ENCODE measurements at regions not wholly inside any gene's neighbourhood (a gene's known extent, or its start where the extent isn't known, plus 50 kb on each side); places are given as distances from the start of the nearest gene placed in this dataset.
"Not testable (repeated sequence)": the region's sequence is repeated elsewhere in the genome, so short reads cannot be mapped to it uniquely, and the experiment has no call there.

- ChIA-PET CTCF (no interaction called here), POLR2A (no interaction called here)
- no peak for DNase-seq (ENCODE audit: extremely low spot score)
- no peak for TF ChIP-seq ARNT (IDR thresholded peaks at IDR 0.05)
- TF ChIP-seq PKNOX1 (IDR thresholded peaks at IDR 0.05), result no peak
- TF ChIP-seq ZNF384 (IDR thresholded peaks at IDR 0.05), result no peak
- TF ChIP-seq LEF1 (IDR thresholded peaks at IDR 0.05; ENCODE audit: borderline replicate concordance), result no peak
- TF ChIP-seq CTBP1 (IDR thresholded peaks at IDR 0.05; ENCODE audit: borderline replicate concordance), result no peak
- TF ChIP-seq L3MBTL2 (conservative IDR thresholded peaks at IDR 0.05), result no peak
- TF ChIP-seq BHLHE40 (IDR thresholded peaks at IDR 0.05; ENCODE audit: borderline replicate concordance), result no peak
- no peak for TF ChIP-seq FOXA1 (IDR thresholded peaks at IDR 0.05)
- no peak for TF ChIP-seq TARDBP (IDR thresholded peaks at IDR 0.05)
- no peak for TF ChIP-seq FOXM1 (IDR thresholded peaks at IDR 0.05; ENCODE audit: borderline replicate concordance)
- no peak for TF ChIP-seq SP1 (IDR thresholded peaks at IDR 0.05)
- TF ChIP-seq HDGF (IDR thresholded peaks at IDR 0.05; ENCODE audit: borderline replicate concordance), result no peak
- TF ChIP-seq NFRKB (IDR thresholded peaks at IDR 0.05), result no peak
- TF ChIP-seq FOXK2 (IDR thresholded peaks at IDR 0.05), result no peak
Observed at GRCh38 chr10:31207636-31208035, 111.4 kb upstream of the ZEB1 start.

DNA sequence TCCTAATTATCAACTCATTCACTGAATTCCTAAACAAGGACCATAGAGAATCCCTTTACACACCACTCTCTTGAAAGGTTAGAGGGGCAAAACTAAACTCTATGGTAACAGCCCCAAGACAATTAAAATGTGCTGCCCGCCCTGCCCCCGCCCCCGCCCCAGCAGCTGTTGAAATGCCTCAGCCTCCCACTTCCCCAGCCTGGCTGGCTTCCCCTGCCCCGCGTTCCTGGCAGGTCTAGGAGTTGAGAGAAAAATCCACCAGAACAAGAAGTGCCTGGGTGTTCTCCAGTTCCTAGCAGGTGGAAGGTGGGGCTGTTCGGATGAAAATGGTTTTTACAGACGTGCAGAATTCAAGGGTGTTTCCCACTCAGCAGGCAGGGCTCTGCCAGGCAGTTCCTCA, 109.5 kb upstream of the ZEB1 start:
- POLR2A ChIA-PET, result no interaction called here

GRCh38 chr10:31210190-31210589, 108.8 kb upstream of the ZEB1 start:
- no peak for DNase-seq (ENCODE audit: extremely low spot score)
- ChIA-PET POLR2A (no interaction called here), CTCF (no interaction called here)
- TF ChIP-seq FOXK2 (IDR thresholded peaks at IDR 0.05) (no peak), ARNT (IDR thresholded peaks at IDR 0.05) (no peak), SP1 (IDR thresholded peaks at IDR 0.05) (no peak), LEF1 (IDR thresholded peaks at IDR 0.05; ENCODE audit: borderline replicate concordance) (no peak), FOXM1 (IDR thresholded peaks at IDR 0.05; ENCODE audit: borderline replicate concordance) (no peak), NFRKB (IDR thresholded peaks at IDR 0.05) (no peak), L3MBTL2 (conservative IDR thresholded peaks at IDR 0.05) (no peak), ZNF384 (IDR thresholded peaks at IDR 0.05) (no peak), BHLHE40 (IDR thresholded peaks at IDR 0.05; ENCODE audit: borderline replicate concordance) (no peak), TARDBP (IDR thresholded peaks at IDR 0.05) (no peak), ELF4 (IDR thresholded peaks at IDR 0.05) (no peak), HDGF (IDR thresholded peaks at IDR 0.05; ENCODE audit: borderline replicate concordance) (no peak), CTBP1 (IDR thresholded peaks at IDR 0.05; ENCODE audit: borderline replicate concordance) (no peak), PKNOX1 (IDR thresholded peaks at IDR 0.05) (no peak), SUZ12 (IDR thresholded peaks at IDR 0.05) (no peak)

More for the DNA sequence above, 109.5 kb upstream of the ZEB1 start:
- CTCF ChIA-PET, result no interaction called here
- TF ChIP-seq L3MBTL2 (conservative IDR thresholded peaks at IDR 0.05), result no peak
- no peak for TF ChIP-seq ZNF384 (IDR thresholded peaks at IDR 0.05)
- no peak for DNase-seq (ENCODE audit: extremely low spot score)

- TF ChIP-seq HDGF (IDR thresholded peaks at IDR 0.05; ENCODE audit: borderline replicate concordance), result no peak
- CTCF ChIA-PET, result no interaction called here
- DNase-seq (ENCODE audit: extremely low spot score), result no peak
- POLR2A ChIA-PET, result no interaction called here
Observed at GRCh38 chr10:31213959-31214358, 105.1 kb upstream of the ZEB1 start.

DNA sequence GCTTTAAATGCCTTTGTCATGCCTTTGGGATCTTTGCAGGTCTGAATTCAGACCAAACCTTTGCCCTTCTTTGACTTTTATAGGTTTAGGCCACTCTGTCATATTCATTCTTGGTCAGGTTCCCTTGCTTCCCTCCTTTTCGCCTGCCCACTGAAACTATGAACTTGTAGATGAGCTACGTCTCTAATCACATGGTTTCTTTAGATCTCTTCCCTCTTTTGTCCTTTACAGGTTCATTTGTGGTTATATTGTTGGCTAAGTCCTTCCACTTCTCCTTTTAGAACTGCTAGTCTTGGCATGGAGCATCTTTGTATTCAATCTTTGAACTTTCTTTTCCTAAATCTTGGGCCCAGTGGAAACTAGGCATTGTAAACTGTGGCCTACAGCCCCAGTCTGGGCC, 104.0 kb upstream of the ZEB1 start:
- ChIA-PET POLR2A (no interaction called here), CTCF (no interaction called here)
- TF ChIP-seq FOXA1 (IDR thresholded peaks at IDR 0.05), result no peak
- TF ChIP-seq FOXK2 (IDR thresholded peaks at IDR 0.05), result no peak
- no peak for TF ChIP-seq LEF1 (IDR thresholded peaks at IDR 0.05; ENCODE audit: borderline replicate concordance)
- no peak for TF ChIP-seq PKNOX1 (IDR thresholded peaks at IDR 0.05)
- no peak for TF ChIP-seq HDGF (IDR thresholded peaks at IDR 0.05; ENCODE audit: borderline replicate concordance)
- TF ChIP-seq SP1 (IDR thresholded peaks at IDR 0.05), result no peak
- TF ChIP-seq CTBP1 (IDR thresholded peaks at IDR 0.05; ENCODE audit: borderline replicate concordance), result no peak
- TF ChIP-seq L3MBTL2 (conservative IDR thresholded peaks at IDR 0.05), result no peak
- TF ChIP-seq ZNF384 (IDR thresholded peaks at IDR 0.05), result no peak
- no peak for TF ChIP-seq FOXM1 (IDR thresholded peaks at IDR 0.05; ENCODE audit: borderline replicate concordance)
- no peak for TF ChIP-seq BHLHE40 (IDR thresholded peaks at IDR 0.05; ENCODE audit: borderline replicate concordance)
- no peak for TF ChIP-seq ELF4 (IDR thresholded peaks at IDR 0.05)
- no peak for TF ChIP-seq NFRKB (IDR thresholded peaks at IDR 0.05)
- no peak for TF ChIP-seq SUZ12 (IDR thresholded peaks at IDR 0.05)
- TF ChIP-seq ARNT (IDR thresholded peaks at IDR 0.05), result no peak
- TF ChIP-seq TARDBP (IDR thresholded peaks at IDR 0.05), result no peak
- no peak for DNase-seq (ENCODE audit: extremely low spot score)

DNA sequence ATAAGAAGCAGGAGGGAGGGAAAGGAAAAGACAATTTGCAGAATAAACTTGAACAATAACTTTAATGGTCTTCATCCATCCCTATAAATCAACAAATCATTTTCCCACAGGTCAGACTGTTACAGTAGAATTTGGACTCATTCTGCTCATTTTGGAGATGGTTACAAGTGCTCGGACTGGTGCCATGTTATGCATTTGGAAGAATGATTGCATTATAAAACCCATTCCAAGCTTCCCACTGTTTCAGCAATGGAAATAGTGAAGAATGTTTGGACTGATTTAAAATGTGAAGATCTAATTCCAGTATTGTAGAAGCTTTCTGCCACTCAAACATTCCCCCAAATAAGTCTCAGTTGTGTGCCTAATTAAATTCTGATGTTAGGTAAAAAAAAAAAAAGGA, 99.7 kb upstream of the ZEB1 start:
- POLR2A ChIA-PET, result no interaction called here
- CTCF ChIA-PET, result no interaction called here
- no peak for DNase-seq (ENCODE audit: extremely low spot score)
- TF ChIP-seq L3MBTL2 (conservative IDR thresholded peaks at IDR 0.05), result no peak
- no peak for TF ChIP-seq HDGF (IDR thresholded peaks at IDR 0.05; ENCODE audit: borderline replicate concordance)
- TF ChIP-seq SP1 (IDR thresholded peaks at IDR 0.05), result no peak
- no peak for TF ChIP-seq ARNT (IDR thresholded peaks at IDR 0.05)
- TF ChIP-seq NFRKB (IDR thresholded peaks at IDR 0.05), result no peak
- no peak for TF ChIP-seq SUZ12 (IDR thresholded peaks at IDR 0.05)
- no peak for TF ChIP-seq ELF4 (IDR thresholded peaks at IDR 0.05)
- no peak for TF ChIP-seq PKNOX1 (IDR thresholded peaks at IDR 0.05)
- no peak for TF ChIP-seq TARDBP (IDR thresholded peaks at IDR 0.05)
- no peak for TF ChIP-seq CTBP1 (IDR thresholded peaks at IDR 0.05; ENCODE audit: borderline replicate concordance)
- TF ChIP-seq FOXA1 (IDR thresholded peaks at IDR 0.05), result no peak
- TF ChIP-seq LEF1 (IDR thresholded peaks at IDR 0.05; ENCODE audit: borderline replicate concordance), result no peak
- TF ChIP-seq BHLHE40 (IDR thresholded peaks at IDR 0.05; ENCODE audit: borderline replicate concordance), result no peak
- TF ChIP-seq FOXK2 (IDR thresholded peaks at IDR 0.05), result no peak
- no peak for TF ChIP-seq ZNF384 (IDR thresholded peaks at IDR 0.05)

DNA sequence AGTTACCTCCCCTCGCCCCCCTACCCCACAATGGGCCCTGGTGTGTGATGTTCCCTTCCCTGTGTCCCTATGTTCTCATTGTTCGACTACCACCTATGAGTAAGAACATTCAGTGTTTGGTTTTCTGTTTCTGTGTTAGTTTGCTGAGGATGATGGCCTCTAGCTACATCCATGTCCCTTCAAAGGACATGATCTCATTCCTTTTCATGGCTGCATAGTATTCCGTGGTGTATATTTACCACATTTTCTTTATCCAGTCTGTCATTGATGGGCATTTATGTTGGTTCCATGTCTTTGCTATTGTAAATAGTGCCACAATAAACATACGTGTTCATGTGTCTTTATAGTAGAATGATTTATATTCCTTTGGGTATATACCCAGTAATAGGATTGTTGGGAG, 90.2 kb upstream of the ZEB1 start:
- CTCF ChIA-PET, result not testable (repeated sequence)

More for the DNA sequence above, 90.2 kb upstream of the ZEB1 start:
- DNase-seq (ENCODE audit: extremely low spot score); POLR2A ChIA-PET: not testable (repeated sequence)

All from HEK293T (cell line).